GM13977 (cell line): ENCODE measurements at regions not wholly inside any gene's neighbourhood (a gene's known extent, or its start where the extent isn't known, plus 50 kb on each side); places are given as distances from the start of the nearest gene placed in this dataset.

ENCODE experiments used
- DNase-seq: peaks from one replicate; pipeline ENCODE4 v3.0.0; 2012; ENCODE audit warnings: low spot score
- CTCF ChIP-seq: IDR thresholded peaks from 2 replicates; pipeline ENCODE4 v1.5.1; 2012; ENCODE audit warnings: mild to moderate bottlenecking, control low read depth; ENCODE audit not compliant: insufficient read depth; ENCODE audit errors: extremely low read depth, missing control alignments
- in situ Hi-C: fragments of 300-500 bp; cut with MboI; formaldehyde crosslinking; loops from one replicate; pipeline ENCODE4 v1.12.0; 2022; ENCODE audit warnings: low sequenced_read_pairs, low pct_unique_long_range_greater_than_20kb, mixed read lengths, inconsistent platforms; ENCODE audit not compliant: unreplicated experiment

GRCh38 chr2:129709001-129709955, 270.2 kb upstream of the RAB6C start:
- in situ Hi-C loops, result no loop called here
- DNase-seq, result no peak
- TF ChIP-seq CTCF, result no peak

GRCh38 chr2:129709956-129710598, 269.4 kb upstream of the RAB6C start:
- in situ Hi-C loops, result no loop called here
- TF ChIP-seq CTCF, result no peak
- DNase-seq, result no peak

GRCh38 chr2:129710670-129711495, 268.6 kb upstream of the RAB6C start:
- no peak for DNase-seq
- TF ChIP-seq CTCF, result no peak
- in situ Hi-C loops, result no loop called here

GRCh38 chr2:129711816-129712675, 267.4 kb upstream of the RAB6C start:
- in situ Hi-C loops, result no loop called here
- DNase-seq, result no peak
- TF ChIP-seq CTCF, result no peak

GRCh38 chr2:129712676-129712985, 266.8 kb upstream of the RAB6C start:
- in situ Hi-C loops, result no loop called here
- no peak for TF ChIP-seq CTCF
- no peak for DNase-seq
